ENCODE measurements at regions not wholly inside any gene's neighbourhood (a gene's known extent, or its start where the extent isn't known, plus 50 kb on each side); places are given as distances from the start of the nearest gene placed in this dataset.

- TF ChIP-seq CTCF (IDR thresholded peaks at IDR 0.05; ENCODE audit: low read length) (no peak), EZH2phosphoT487 (IDR thresholded peaks at IDR 0.05; ENCODE audit: low read length) (no peak)
Observed at GRCh38 chr7:69467826-69468225, 130.4 kb upstream of the AUTS2 start.
